K562 (cell line): ENCODE measurements at regions not wholly inside any gene's neighbourhood (a gene's known extent, or its start where the extent isn't known, plus 50 kb on each side); places are given as distances from the start of the nearest gene placed in this dataset.

ENCODE experiments used
- ATAC-seq: fragments of 200-7000 bp; cut with Tn5 transposase; 3 replicates; pipeline ENCODE4 v1.9.1; 2020; ENCODE audit warnings: moderate library complexity
- BruUV-seq: library from RNA; stranded (reverse); fragments of 400-500 nt; replicated peaks from 2 replicates; lab custom pipeline; 2021; lab: Mats Ljungman, UMichigan
- CTCF ChIA-PET: fragments of 300-600 bp; formaldehyde crosslinking; extraction: SDS; loops from one replicate; lab custom pipeline; 2021; ENCODE audit warnings: low intra/inter-chr PET ratio; lab: Yijun Ruan, JAX
- POLR2A ChIA-PET: fragments of 300-600, 350-650 bp; sonication (Branson Sonifier 250); formaldehyde crosslinking; extraction: SDS; loops from one replicate; lab custom pipeline; 2021; ENCODE audit warnings: antibody characterized with exemption, inconsistent platforms; lab: Yijun Ruan, JAX
- DNase-seq, 4 experiments: peaks; one replicate each; pipeline versions ENCODE4 v3.0.0 to v3.0.0-alpha.2; 2011 to 2018; ENCODE audit warnings: low spot score in 3 of 4, mixed read lengths in 3 of 4; ENCODE audit errors: extremely low read depth in 1 of 4
- FAIRE-seq: peaks from 2 replicates; lab custom pipeline; 2011; peaks lifted over from hg19 to GRCh38; lab: Jason Lieb, UNC
- H2AFZ ChIP-seq: 2 replicates; pipeline ENCODE4 v1.6.0; 2011; ENCODE audit warnings: low read depth, low read length, control low read depth, inconsistent platforms
- H3K27ac ChIP-seq: fragments of 200-600 bp; 3 replicates; pipeline ENCODE4 v1.8.0; 2011; ENCODE audit warnings: low read depth, mild to moderate bottlenecking, control low read depth, inconsistent platforms, low read length, moderate library complexity, mixed read lengths; ENCODE audit errors: extremely low read depth
- H3K27me3 ChIP-seq, 2 experiments: fragments of 300-600 bp in 1 of 2; 2 replicates in 1 of 2; 3 replicates in 1 of 2; pipeline versions ENCODE4 v1.6.0 to v1.8.0; 2011; ENCODE audit warnings: inconsistent platforms in 2 of 2, low read length in 2 of 2, mild to moderate bottlenecking in 1 of 2, mixed read lengths in 1 of 2, moderate library complexity in 1 of 2; ENCODE audit not compliant: control insufficient read depth in 2 of 2, insufficient read depth in 2 of 2
- H3K36me3 ChIP-seq: fragments of 300-600 bp; 3 replicates; pipeline ENCODE4 v1.8.0; 2011; ENCODE audit warnings: mild to moderate bottlenecking, low read length, inconsistent platforms; ENCODE audit not compliant: control insufficient read depth, insufficient read depth
- H3K4me1 ChIP-seq, 2 experiments: fragments of 200-600 bp in 1 of 2; replicated peaks in 1 of 2; 2 replicates in 1 of 2; 3 replicates in 1 of 2; pipeline versions ENCODE4 v1.5.1 to v1.8.0; 2011; ENCODE audit warnings: inconsistent platforms in 2 of 2, low read length in 2 of 2, mild to moderate bottlenecking in 1 of 2, mixed read lengths in 1 of 2, moderate library complexity in 1 of 2; ENCODE audit not compliant: control insufficient read depth in 2 of 2, insufficient read depth in 2 of 2
- H3K4me2 ChIP-seq: 2 replicates; pipeline ENCODE4 v1.6.1; 2011; ENCODE audit warnings: low read length, control low read depth, inconsistent platforms, mixed read lengths; ENCODE audit not compliant: insufficient read depth
- H3K4me3 ChIP-seq: fragments of 200-600 bp; sonication (generic), shearing (Covaris generic); 2 replicates; pipeline ENCODE4 v1.5.1; 2016; ENCODE audit warnings: control low read depth, inconsistent platforms
- H3K79me2 ChIP-seq: fragments of 200-600 bp; 3 replicates; pipeline ENCODE4 v1.8.0; 2011; ENCODE audit warnings: low read length, inconsistent platforms; ENCODE audit not compliant: control insufficient read depth, insufficient read depth
- H3K9ac ChIP-seq, 2 experiments: 2 replicates each; pipeline versions ENCODE4 v1.6.0 to v1.6.1; 2011; ENCODE audit warnings: low read depth in 2 of 2, low read length in 2 of 2, control low read depth in 1 of 2, inconsistent platforms in 1 of 2, mild to moderate bottlenecking in 1 of 2, mixed read lengths in 1 of 2; ENCODE audit not compliant: insufficient read depth in 1 of 2
- H3K9me1 ChIP-seq: one replicate; pipeline ENCODE4 v1.6.0; 2011; ENCODE audit warnings: inconsistent platforms, mild to moderate bottlenecking, low read length, moderate library complexity; ENCODE audit not compliant: control insufficient read depth, insufficient read depth
- H3K9me3 ChIP-seq: replicated peaks from 2 replicates; pipeline ENCODE4 v1.5.1; 2011; ENCODE audit warnings: low read depth, low read length, inconsistent platforms; ENCODE audit not compliant: control insufficient read depth, insufficient read depth
- H4K20me1 ChIP-seq: replicated peaks from 2 replicates; pipeline ENCODE4 v1.6.1; 2011; ENCODE audit warnings: low read length, inconsistent platforms, mixed read lengths; ENCODE audit not compliant: control insufficient read depth, insufficient read depth
- CBFA2T2 ChIP-seq: fragments of 450-650 bp; conservative IDR thresholded peaks from 2 replicates; pipeline ENCODE4 v1.6.1; 2017; ENCODE audit warnings: mild to moderate bottlenecking
- DLX4 ChIP-seq: fragments of 250-450 bp; sonication (Bioruptor Pico); IDR thresholded peaks from 2 replicates; pipeline ENCODE4 v1.6.1; 2021; ENCODE audit warnings: mild to moderate bottlenecking
- E2F3 ChIP-seq: fragments of 250-450 bp; sonication (Bioruptor Pico); IDR thresholded peaks from 2 replicates; pipeline ENCODE4 v1.4.0; 2020; ENCODE audit warnings: mild to moderate bottlenecking
- FOXK2 ChIP-seq, 2 experiments: fragments of 450-650 bp; IDR thresholded peaks in 1 of 2; conservative IDR thresholded peaks in 1 of 2; 2 replicates each; pipeline ENCODE4 v1.6.1; 2016; ENCODE audit warnings: low read depth in 2 of 2, mild to moderate bottlenecking in 1 of 2
- GATAD2A ChIP-seq: fragments of 450-650 bp; IDR thresholded peaks from 2 replicates; pipeline ENCODE4 v1.6.1; 2017
- ID3 ChIP-seq, 2 experiments: fragments of 250-450 bp in 1 of 2; fragments of 450-650 bp in 1 of 2; sonication (Bioruptor Pico) in 1 of 2; IDR thresholded peaks; 2 replicates each; pipeline versions ENCODE4 v1.6.1 to v1.8.0; 2016 to 2021; ENCODE audit warnings: mild to moderate bottlenecking in 2 of 2, moderate library complexity in 2 of 2, missing compliant biosample characterization in 1 of 2, missing genetic modification characterization in 1 of 2
- KDM1A ChIP-seq, 2 experiments: fragments of 450-650 bp; IDR thresholded peaks; 2 replicates each; pipeline ENCODE4 v1.6.1; 2016; ENCODE audit warnings: mild to moderate bottlenecking in 2 of 2
- MAZ ChIP-seq, 2 experiments: fragments of 450-650 bp in 1 of 2; sonication (generic) in 1 of 2; formaldehyde crosslinking; IDR thresholded peaks in 1 of 2; conservative IDR thresholded peaks in 1 of 2; 2 replicates each; pipeline versions ENCODE4 v1.4.0 to v1.5.0; 2020; ENCODE audit warnings: mild to moderate bottlenecking in 1 of 2, missing genetic modification reagents in 1 of 2
- NEUROD1 ChIP-seq: fragments of 150-350 bp; IDR thresholded peaks from 2 replicates; pipeline ENCODE4 v1.6.1; 2014; ENCODE audit warnings: borderline replicate concordance, low read length, low read depth; ENCODE audit not compliant: partially characterized antibody
- RB1 ChIP-seq: fragments of 450-650 bp; IDR thresholded peaks from 2 replicates; pipeline ENCODE4 v1.6.1; 2017; ENCODE audit warnings: low read depth, mild to moderate bottlenecking
- SMAD3 ChIP-seq: fragments of 450-650 bp; formaldehyde crosslinking; conservative IDR thresholded peaks from 2 replicates; pipeline ENCODE4 v1.4.0; 2020; ENCODE audit warnings: mild to moderate bottlenecking
- TAL1 ChIP-seq: fragments of 450-650 bp; IDR thresholded peaks from 2 replicates; pipeline ENCODE4 v1.6.1; 2016; ENCODE audit warnings: mild to moderate bottlenecking
- U2AF1 ChIP-seq: fragments of 200-400 bp; formaldehyde crosslinking; optimal IDR thresholded peaks from 2 replicates; pipeline ENCODE3; 2017; ENCODE audit warnings: mild to moderate bottlenecking, low read depth, low read length, moderate library complexity
- ZBTB2 ChIP-seq: fragments of 450-650 bp; IDR thresholded peaks from 2 replicates; pipeline ENCODE4 v1.6.1; 2016; ENCODE audit warnings: antibody characterized with exemption
- ZNF280A ChIP-seq: fragments of 450-650 bp; IDR thresholded peaks from 2 replicates; pipeline ENCODE4 v1.6.1; 2018; ENCODE audit warnings: mild to moderate bottlenecking, low read depth; ENCODE audit not compliant: partially characterized antibody
- WGBS: fragments of 100-300 bp; shearing (Covaris generic); methylation state at CpG from one replicate; pipeline ENCODE4 v1.1.6; 2016; ENCODE audit warnings: low coverage, mixed read lengths; ENCODE audit not compliant: insufficient coverage; ENCODE audit errors: missing lambda C conversion rate; 5-methylcytosine and 5-hydroxymethylcytosine counted together
- in situ Hi-C: fragments of 300-500 bp; cut with MboI; formaldehyde crosslinking; loops from 4 replicates; pipeline ENCODE4 v1.15.0; 2018; ENCODE audit warnings: inconsistent platforms, mixed read lengths
- intact Hi-C: fragments of 100-400 bp; cut with micrococcal nuclease; formaldehyde crosslinking; loops from 2 replicates; pipeline ENCODE4 v1.14.2; 2022

- no peaks in the 10 kb centered on the region for H3K4me1 ChIP-seq
- 0% methylated on average over 5 of the region's 5 CpGs for WGBS
- H3K9me1 ChIP-seq: no peaks in the 10 kb centered on the region
- BruUV-seq: no TSS peak
- H3K36me3 ChIP-seq: no peaks in the 10 kb centered on the region
- no peak for DNase-seq
- CTCF ChIA-PET: no interaction called here
- H3K9ac ChIP-seq: no peak overlapping the region
- no peak overlapping the region for H3K4me3 ChIP-seq
- H3K27ac ChIP-seq: no peak overlapping the region
- intact Hi-C loops: no loop called here
- H4K20me1 ChIP-seq: no peaks in the 10 kb centered on the region
- no peaks in the 10 kb centered on the region for H3K9me3 ChIP-seq
- no peak for TF ChIP-seq E2F3 (CRISPR knock-in tag)
- TF ChIP-seq FOXK2 (conservative IDR thresholded peaks at IDR 0.05 in 1 of 2, IDR thresholded peaks at IDR 0.05 in 1 of 2; ENCODE audit: low read depth in 2 of 2): no peak
- TF ChIP-seq RB1: no peak
- TF ChIP-seq GATAD2A: no peak
- no peak for TF ChIP-seq U2AF1
- no peak for TF ChIP-seq ZBTB2
- TF ChIP-seq TAL1: no peak
- TF ChIP-seq ID3 (CRISPR knock-in tag; IDR thresholded peaks at IDR 0.05): no peak
- no peak for TF ChIP-seq ID3 (tag; IDR thresholded peaks at IDR 0.05)
- no peak for TF ChIP-seq MAZ (CRISPR knock-in tag; conservative IDR thresholded peaks at IDR 0.05 in 1 of 2, IDR thresholded peaks at IDR 0.05 in 1 of 2)
- TF ChIP-seq CBFA2T2: no peak
- TF ChIP-seq NEUROD1: no peak
- no peak for TF ChIP-seq KDM1A (IDR thresholded peaks at IDR 0.05)
- no peak for TF ChIP-seq SMAD3
- TF ChIP-seq DLX4 (CRISPR knock-in tag): no peak
- no peak for TF ChIP-seq ZNF280A
- TF ChIP-seq, all 486 proteins: peak for 0
- H3K27me3 ChIP-seq: no peaks in the 10 kb centered on the region
- FAIRE-seq (no peak), ATAC-seq (no peak)
- no peak overlapping the region for H2AFZ ChIP-seq
- in situ Hi-C loops: no loop called here
- H3K79me2 ChIP-seq: no peaks in the 10 kb centered on the region
- POLR2A ChIA-PET: no interaction called here
- no peak overlapping the region for H3K4me2 ChIP-seq
Measured at GRCh38 chr4:104986306-104986705, 160.4 kb upstream of the TET2 start.
